Tibial nerve (tissue), 4 donors: ENCODE measurements at regions not wholly inside any gene's neighbourhood (a gene's known extent, or its start where the extent isn't known, plus 50 kb on each side); places are given as distances from the start of the nearest gene placed in this dataset.

Experiments
- DNase-seq, 2 donors: peaks; one replicate each; pipeline ENCODE4 v3.0.0-alpha.2; 2019; ENCODE audit warnings: low spot score in 2 of 2
- H3K27ac ChIP-seq, 4 donors: fragments of 200-600 bp; sonication (generic) in 3 of 4; one replicate each; pipeline ENCODE4 v1.5.1; 2017 to 2019; ENCODE audit warnings: mild to moderate bottlenecking in 1 of 4
- H3K27me3 ChIP-seq, 2 donors: fragments of 200-600 bp; sonication (generic) in 1 of 2; one replicate each; pipeline versions ENCODE4 v1.5.1 to v1.6.0; 2017 to 2019
- H3K36me3 ChIP-seq, 3 donors: fragments of 200-600 bp; sonication (generic); one replicate each; pipeline ENCODE4 v1.5.1; 2018 to 2019
- H3K4me1 ChIP-seq, 4 donors: fragments of 200-600 bp; sonication (generic) in 3 of 4; one replicate each; pipeline ENCODE4 v1.5.1; 2017 to 2019
- H3K4me3 ChIP-seq, 4 donors: fragments of 200-600 bp; sonication (generic) in 3 of 4; one replicate each; pipeline ENCODE4 v1.5.1; 2017 to 2019; ENCODE audit warnings: mild to moderate bottlenecking in 1 of 4, moderate library complexity in 1 of 4
- H3K9me3 ChIP-seq, 4 donors: fragments of 200-600 bp; sonication (generic) in 3 of 4; one replicate each; pipeline ENCODE4 v1.5.1; 2017 to 2019
- CTCF ChIP-seq, 5 experiments: fragments of 200-600 bp in 3 of 5; fragments of 450-650 bp in 2 of 5; sonication (generic) in 3 of 5; IDR thresholded peaks; one replicate each; pipeline ENCODE4 v1.5.1; 2016 to 2019; ENCODE audit warnings: antibody characterized with exemption in 5 of 5, mild to moderate bottlenecking in 3 of 5, moderate library complexity in 2 of 5
- EP300 ChIP-seq, 2 donors: sonication (generic); formaldehyde crosslinking; IDR thresholded peaks; one replicate each; pipeline ENCODE4 v1.6.1; 2017; ENCODE audit warnings: antibody characterized with exemption in 2 of 2, mild to moderate bottlenecking in 1 of 2
- POLR2A ChIP-seq, 2 donors: fragments of 450-650 bp; IDR thresholded peaks; one replicate each; pipeline ENCODE4 v1.6.1; 2017; ENCODE audit warnings: antibody characterized with exemption in 2 of 2, mild to moderate bottlenecking in 2 of 2, moderate library complexity in 2 of 2
- WGBS, 2 donors: methylation state at CpG; one replicate each; pipeline ENCODE4 v1.1.5; 2018; 5-methylcytosine and 5-hydroxymethylcytosine counted together

GRCh38 chr2:188881434-188881833 lies 92.7 kb upstream of the COL3A1 start:
- H3K4me3 ChIP-seq = no peak overlapping the region
- no peaks in the 10 kb centered on the region for H3K4me1 ChIP-seq
- H3K27ac ChIP-seq = no peak overlapping the region
- no peaks in the 10 kb centered on the region for H3K36me3 ChIP-seq
- no peaks in the 10 kb centered on the region for H3K27me3 ChIP-seq
- DNase-seq = no peak
- TF ChIP-seq EP300 (IDR thresholded peaks at IDR 0.05) (no peak), CTCF (IDR thresholded peaks at IDR 0.05) (no peak), POLR2A (IDR thresholded peaks at IDR 0.05) (no peak)
- no peaks in the 10 kb centered on the region for H3K9me3 ChIP-seq
- 80 to 95% methylated on average over 1 of the region's 1 CpG for WGBS, 2 donors

- no peak for DNase-seq
- WGBS, 2 donors = 59 to 68% methylated on average over 1 of the region's 1 CpG
- TF ChIP-seq POLR2A (IDR thresholded peaks at IDR 0.05) = no peak
- no peak for TF ChIP-seq EP300 (IDR thresholded peaks at IDR 0.05)
- no peak for TF ChIP-seq CTCF (IDR thresholded peaks at IDR 0.05)
- Histone ChIP-seq H3K4me1 (no peaks in the 10 kb centered on the region), H3K9me3 (peaks cover 0 to 6% (median 0%) of the 10 kb centered on the region in 4 donors), H3K27me3 (no peaks in the 10 kb centered on the region), H3K4me3 (no peak overlapping the region), H3K36me3 (no peaks in the 10 kb centered on the region), H3K27ac (no peak overlapping the region)
Observed at GRCh38 chr2:188884046-188884445, 90.1 kb upstream of the COL3A1 start.

GRCh38 chr2:188884517-188884916 lies 89.7 kb upstream of the COL3A1 start:
- no peaks in the 10 kb centered on the region for H3K36me3 ChIP-seq
- H3K27ac ChIP-seq = no peak overlapping the region
- H3K9me3 ChIP-seq = peaks cover 0 to 9% (median 0%) of the 10 kb centered on the region in 4 donors
- H3K27me3 ChIP-seq = no peaks in the 10 kb centered on the region
- 79 to 87% methylated on average over 3 of the region's 3 CpGs for WGBS, 2 donors
- no peak overlapping the region for H3K4me3 ChIP-seq
- H3K4me1 ChIP-seq = no peaks in the 10 kb centered on the region
- DNase-seq = no peak
- TF ChIP-seq EP300 (IDR thresholded peaks at IDR 0.05) (no peak), POLR2A (IDR thresholded peaks at IDR 0.05) (no peak), CTCF (IDR thresholded peaks at IDR 0.05) (no peak)

- Histone ChIP-seq H3K27me3 (no peaks in the 10 kb centered on the region), H3K27ac (no peak overlapping the region), H3K4me1 (peaks cover 0 to 22% (median 0%) of the 10 kb centered on the region in 4 donors), H3K9me3 (peaks cover 0 to 13% (median 2%) of the 10 kb centered on the region in 4 donors), H3K4me3 (no peak overlapping the region), H3K36me3 (no peaks in the 10 kb centered on the region)
- no peak for DNase-seq
- WGBS, 2 donors = 94 to 99% methylated on average over 2 of the region's 2 CpGs
- TF ChIP-seq CTCF (IDR thresholded peaks at IDR 0.05) (no peak), POLR2A (IDR thresholded peaks at IDR 0.05) (no peak)
Observed at GRCh38 chr2:188889187-188889586, 85.0 kb upstream of the COL3A1 start.

- whole genome bisulfite sequencing, 2 donors = 77 to 82% methylated on average over 13 of the region's 13 CpGs
- no peak overlapping the region for H3K27ac ChIP-seq
- peaks cover 0 to 13% (median 2%) of the 10 kb centered on the region in 4 donors for H3K9me3 ChIP-seq
- no peaks in the 10 kb centered on the region for H3K27me3 ChIP-seq
- no peak for DNase-seq
- no peaks in the 10 kb centered on the region for H3K36me3 ChIP-seq
- no peak overlapping the region for H3K4me3 ChIP-seq
- TF ChIP-seq EP300 (IDR thresholded peaks at IDR 0.05) (no peak), CTCF (IDR thresholded peaks at IDR 0.05) (no peak)
- peaks cover 0 to 26% (median 0%) of the 10 kb centered on the region in 4 donors for H3K4me1 ChIP-seq
Observed at GRCh38 chr2:188890755-188891154, 83.4 kb upstream of the COL3A1 start.
